ENCODE measurements at regions not wholly inside any gene's neighbourhood (a gene's known extent, or its start where the extent isn't known, plus 50 kb on each side); places are given as distances from the start of the nearest gene placed in this dataset.

DNA sequence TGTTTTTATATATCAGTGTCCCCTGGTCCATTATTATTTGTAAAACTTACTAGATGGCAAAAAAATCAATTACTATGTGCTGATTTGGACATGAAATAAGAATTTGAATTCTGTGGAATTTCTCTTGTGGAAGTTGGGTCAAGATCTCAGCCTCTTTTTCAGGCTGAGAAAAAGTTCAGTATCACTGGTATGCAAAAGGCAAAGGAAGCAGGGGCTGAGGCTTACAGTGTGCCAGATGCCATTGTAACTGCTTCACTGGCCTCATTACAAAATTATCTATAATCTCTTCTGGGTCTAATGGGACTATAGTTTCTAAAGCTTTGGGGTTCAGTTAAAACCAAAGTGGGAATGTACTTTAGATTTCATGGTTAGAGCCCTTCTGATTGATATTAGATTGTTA, 125.9 kb upstream of the SLC7A14 start:
- DNase-seq = no peak
- Mint-ChIP-seq H3K9me3 (ENCODE audit: insufficient read depth) (peaks cover 4% of the 10 kb centered on the region), H3K27ac (no peak overlapping the region), H3K4me1 (ENCODE audit: low read depth) (no peaks in the 10 kb centered on the region), H3K27me3 (ENCODE audit: low read depth) (peaks cover 4% of the 10 kb centered on the region), H3K36me3 (ENCODE audit: low read depth) (no peaks in the 10 kb centered on the region), H3K4me3 (no peak overlapping the region)
- ChIA-PET POLR2A (no interaction called here), CTCF (no interaction called here)
- no peak for ATAC-seq

DNA sequence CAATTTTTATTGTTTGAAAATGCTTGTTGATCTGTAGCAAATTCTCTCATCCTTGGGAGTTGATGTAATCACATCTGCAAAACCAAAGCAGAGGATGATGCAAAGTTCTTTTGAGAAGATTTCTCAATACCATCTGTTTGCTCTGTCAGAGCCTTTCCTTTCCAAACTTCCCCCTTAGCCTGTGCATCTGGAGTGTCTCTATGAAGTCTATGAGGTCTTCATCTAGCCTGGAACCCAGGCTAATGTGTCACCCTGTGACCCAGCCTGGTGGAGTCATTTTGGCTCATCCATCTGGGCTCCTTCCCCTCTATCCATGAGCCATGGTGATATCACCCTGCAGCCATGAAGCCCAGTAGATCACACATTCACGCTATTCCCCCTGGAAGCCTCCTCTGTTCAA, 123.2 kb upstream of the SLC7A14 start:
- ATAC-seq = no peak
- no peak for DNase-seq
- Mint-ChIP-seq H3K9me3 (ENCODE audit: insufficient read depth) (peaks cover 4% of the 10 kb centered on the region), H3K4me1 (ENCODE audit: low read depth) (no peaks in the 10 kb centered on the region), H3K36me3 (ENCODE audit: low read depth) (no peaks in the 10 kb centered on the region), H3K27me3 (ENCODE audit: low read depth) (no peaks in the 10 kb centered on the region), H3K27ac (no peak overlapping the region), H3K4me3 (no peak overlapping the region)
- ChIA-PET POLR2A (no interaction called here), CTCF (no interaction called here)

- H3K4me1 Mint-ChIP-seq (ENCODE audit: low read depth) = no peaks in the 10 kb centered on the region
- H3K9me3 Mint-ChIP-seq (ENCODE audit: insufficient read depth) = peaks cover 4% of the 10 kb centered on the region
These were observed 122.0 kb upstream of the SLC7A14 start for GRCh38 chr3:170707899-170708298.

GRCh38 chr3:170705131-170705530, 119.3 kb upstream of the SLC7A14 start:
- CTCF ChIA-PET = no interaction called here
- no peaks in the 10 kb centered on the region for H3K4me1 Mint-ChIP-seq (ENCODE audit: low read depth)
- no peak overlapping the region for H3K27ac Mint-ChIP-seq
- POLR2A ChIA-PET = interaction anchor here (0.6 kb wide), 1 partner anchor 14 kb away, joined by 4 read pairs; no protein-coding TSS in a partner anchor
- no peaks in the 10 kb centered on the region for H3K36me3 Mint-ChIP-seq (ENCODE audit: low read depth)
- H3K4me3 Mint-ChIP-seq = no peak overlapping the region
- DNase-seq = no peak
- ATAC-seq = no peak
- H3K9me3 Mint-ChIP-seq (ENCODE audit: insufficient read depth) = peaks cover 4% of the 10 kb centered on the region
- H3K27me3 Mint-ChIP-seq (ENCODE audit: low read depth) = no peaks in the 10 kb centered on the region

More at GRCh38 chr3:170707899-170708298, 122.0 kb upstream of the SLC7A14 start:
- ATAC-seq (no peak), DNase-seq (no peak)
- ChIA-PET CTCF (no interaction called here), POLR2A (no interaction called here)
- H3K27me3 Mint-ChIP-seq (ENCODE audit: low read depth) = no peaks in the 10 kb centered on the region
- no peaks in the 10 kb centered on the region for H3K36me3 Mint-ChIP-seq (ENCODE audit: low read depth)
- no peak overlapping the region for H3K27ac Mint-ChIP-seq
- no peak overlapping the region for H3K4me3 Mint-ChIP-seq

- DNase-seq = no peak
- H3K36me3 Mint-ChIP-seq (ENCODE audit: low read depth) = no peaks in the 10 kb centered on the region
- no peak overlapping the region for H3K27ac Mint-ChIP-seq
- ChIA-PET CTCF (no interaction called here), POLR2A (no interaction called here)
- no peak overlapping the region for H3K4me3 Mint-ChIP-seq
- ATAC-seq = no peak
- no peaks in the 10 kb centered on the region for H3K4me1 Mint-ChIP-seq (ENCODE audit: low read depth)
- peaks cover 4% of the 10 kb centered on the region for H3K9me3 Mint-ChIP-seq (ENCODE audit: insufficient read depth)
- no peaks in the 10 kb centered on the region for H3K27me3 Mint-ChIP-seq (ENCODE audit: low read depth)
These were observed 117.3 kb upstream of the SLC7A14 start for GRCh38 chr3:170703121-170703588.

- ATAC-seq (no peak), DNase-seq (no peak)
- H3K27me3 Mint-ChIP-seq (ENCODE audit: low read depth) = no peaks in the 10 kb centered on the region
- POLR2A ChIA-PET = no interaction called here
- no peaks in the 10 kb centered on the region for H3K36me3 Mint-ChIP-seq (ENCODE audit: low read depth)
- no peaks in the 10 kb centered on the region for H3K9me3 Mint-ChIP-seq (ENCODE audit: insufficient read depth)
- CTCF ChIA-PET = no interaction called here
- no peak overlapping the region for H3K4me3 Mint-ChIP-seq
- no peak overlapping the region for H3K27ac Mint-ChIP-seq
- H3K4me1 Mint-ChIP-seq (ENCODE audit: low read depth) = no peaks in the 10 kb centered on the region
These were observed 116.1 kb upstream of the SLC7A14 start for GRCh38 chr3:170701696-170702678.

- no peak overlapping the region for H3K4me3 Mint-ChIP-seq
- CTCF ChIA-PET = interaction anchor here (1.6 kb wide), 1 partner anchor 10 kb away, joined by 6 read pairs; no protein-coding TSS in a partner anchor
- no peaks in the 10 kb centered on the region for H3K9me3 Mint-ChIP-seq (ENCODE audit: insufficient read depth)
- H3K27me3 Mint-ChIP-seq (ENCODE audit: low read depth) = no peaks in the 10 kb centered on the region
- no peak overlapping the region for H3K27ac Mint-ChIP-seq
- no peaks in the 10 kb centered on the region for H3K36me3 Mint-ChIP-seq (ENCODE audit: low read depth)
- no peaks in the 10 kb centered on the region for H3K4me1 Mint-ChIP-seq (ENCODE audit: low read depth)
- DNase-seq (no peak), ATAC-seq (no peak)
- POLR2A ChIA-PET = no interaction called here
These were observed 114.2 kb upstream of the SLC7A14 start for GRCh38 chr3:170700054-170700404.

DNA sequence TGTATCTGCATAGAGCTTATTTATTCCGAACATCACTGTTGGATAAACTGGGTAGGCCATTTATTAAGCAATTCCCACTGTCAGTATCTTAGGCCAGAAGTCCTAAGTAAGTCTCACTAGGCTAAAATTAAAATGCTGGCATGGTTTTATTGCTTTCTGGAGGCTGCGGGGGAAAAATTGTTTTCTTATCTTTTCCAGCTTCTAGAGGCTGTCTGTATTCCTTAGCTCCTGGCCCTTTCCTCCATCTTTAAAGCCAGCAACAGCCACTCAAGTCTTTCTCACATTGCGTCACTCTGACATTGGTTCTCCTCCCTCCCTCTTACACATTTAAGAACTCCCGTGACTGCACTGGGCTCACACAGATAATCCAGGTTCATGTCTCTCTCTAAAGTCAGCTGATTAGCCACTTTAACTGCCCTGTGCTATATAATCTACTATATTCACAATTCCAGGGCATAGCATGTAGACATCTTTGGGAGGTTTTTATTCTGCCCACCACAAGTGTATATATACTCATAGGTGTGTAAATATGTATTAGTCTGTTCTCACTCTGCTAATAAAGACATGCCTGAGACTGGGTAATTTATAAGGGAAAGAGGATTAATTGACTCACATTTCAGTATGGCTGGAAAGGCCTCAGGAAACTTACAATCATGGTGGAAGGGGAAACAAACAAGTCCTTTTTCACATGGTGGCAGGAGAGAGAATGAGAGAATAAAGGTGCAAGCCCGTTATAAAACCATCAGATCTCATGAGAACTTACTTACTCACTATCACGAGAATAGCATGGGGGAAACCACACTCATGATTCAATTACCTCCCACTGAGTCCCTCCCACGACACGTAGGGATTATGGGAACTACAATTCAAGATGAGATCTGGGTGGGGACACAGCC, 113.5 kb upstream of the SLC7A14 start:
- ChIA-PET POLR2A (no interaction called here), CTCF (interaction anchor here (1.6 kb wide), 1 partner anchor 9 kb away, joined by 6 read pairs; no protein-coding TSS in a partner anchor)
- no peaks in the 10 kb centered on the region for H3K36me3 Mint-ChIP-seq (ENCODE audit: low read depth)
- DNase-seq (no peak), ATAC-seq (no peak)
- H3K27me3 Mint-ChIP-seq (ENCODE audit: low read depth) = no peaks in the 10 kb centered on the region
- no peak overlapping the region for H3K4me3 Mint-ChIP-seq
- H3K4me1 Mint-ChIP-seq (ENCODE audit: low read depth) = no peaks in the 10 kb centered on the region
- no peak overlapping the region for H3K27ac Mint-ChIP-seq
- H3K9me3 Mint-ChIP-seq (ENCODE audit: insufficient read depth) = no peaks in the 10 kb centered on the region

- no peak for DNase-seq
- no peak for ATAC-seq
- no peak overlapping the region for H3K27ac Mint-ChIP-seq
- no peaks in the 10 kb centered on the region for H3K27me3 Mint-ChIP-seq (ENCODE audit: low read depth)
- no peaks in the 10 kb centered on the region for H3K36me3 Mint-ChIP-seq (ENCODE audit: low read depth)
- no peaks in the 10 kb centered on the region for H3K9me3 Mint-ChIP-seq (ENCODE audit: insufficient read depth)
- H3K4me3 Mint-ChIP-seq = no peak overlapping the region
- POLR2A ChIA-PET = no interaction called here
- H3K4me1 Mint-ChIP-seq (ENCODE audit: low read depth) = no peaks in the 10 kb centered on the region
- CTCF ChIA-PET = interaction anchor here (1.3 kb wide), 1 partner anchor 284 kb away, joined by 3 read pairs; no protein-coding TSS in a partner anchor
These were observed 112.0 kb upstream of the SLC7A14 start for GRCh38 chr3:170697908-170698307.

DNA sequence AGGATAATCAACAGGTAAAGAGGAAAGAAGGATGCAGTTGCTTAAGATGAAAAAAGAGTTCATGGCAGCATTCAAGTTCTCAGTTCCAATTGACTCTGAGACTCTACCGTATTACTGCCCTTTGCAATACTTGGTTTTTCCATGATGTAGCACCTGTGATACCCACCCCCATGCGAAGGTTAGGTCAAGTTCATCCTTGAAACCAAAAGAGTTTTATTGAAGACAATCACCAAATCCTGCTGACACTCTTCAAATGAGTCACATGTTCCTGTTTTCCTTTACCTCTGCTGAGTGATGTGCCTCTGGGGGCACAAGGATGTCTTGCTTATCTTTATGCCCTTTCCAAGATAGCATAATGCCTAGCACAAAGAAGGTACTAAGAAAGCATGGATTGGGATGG, 111.3 kb upstream of the SLC7A14 start:
- H3K9me3 Mint-ChIP-seq (ENCODE audit: insufficient read depth) = no peaks in the 10 kb centered on the region
- no peak overlapping the region for H3K27ac Mint-ChIP-seq
- H3K36me3 Mint-ChIP-seq (ENCODE audit: low read depth) = no peaks in the 10 kb centered on the region
- ATAC-seq = no peak
- no peaks in the 10 kb centered on the region for H3K4me1 Mint-ChIP-seq (ENCODE audit: low read depth)
- CTCF ChIA-PET = no interaction called here
- H3K4me3 Mint-ChIP-seq = no peak overlapping the region
- DNase-seq = no peak
- H3K27me3 Mint-ChIP-seq (ENCODE audit: low read depth) = no peaks in the 10 kb centered on the region
- POLR2A ChIA-PET = no interaction called here

GRCh38 chr3:170695486-170696064, 109.7 kb upstream of the SLC7A14 start:
- no peak for ATAC-seq
- Mint-ChIP-seq H3K36me3 (ENCODE audit: low read depth) (no peaks in the 10 kb centered on the region), H3K4me1 (ENCODE audit: low read depth) (no peaks in the 10 kb centered on the region), H3K4me3 (no peak overlapping the region), H3K27me3 (ENCODE audit: low read depth) (no peaks in the 10 kb centered on the region), H3K9me3 (ENCODE audit: insufficient read depth) (no peaks in the 10 kb centered on the region), H3K27ac (no peak overlapping the region)
- POLR2A ChIA-PET = no interaction called here
- DNase-seq = no peak
- CTCF ChIA-PET = interaction anchor here (1.7 kb wide), 1 partner anchor 282 kb away, joined by 4 read pairs; no protein-coding TSS in a partner anchor

Data from activated CD8-positive, alpha-beta T cell treated with anti-CD3 and anti-CD28 coated beads, Interleukin-2, amount 10 ng/mL, durations not matched to agents 7 days and 5 days (primary cell).